ENCODE measurements at regions not wholly inside any gene's neighbourhood (a gene's known extent, or its start where the extent isn't known, plus 50 kb on each side); places are given as distances from the start of the nearest gene placed in this dataset.
"Not testable (repeated sequence)": the region's sequence is repeated elsewhere in the genome, so short reads cannot be mapped to it uniquely, and the experiment has no call there.

DNA sequence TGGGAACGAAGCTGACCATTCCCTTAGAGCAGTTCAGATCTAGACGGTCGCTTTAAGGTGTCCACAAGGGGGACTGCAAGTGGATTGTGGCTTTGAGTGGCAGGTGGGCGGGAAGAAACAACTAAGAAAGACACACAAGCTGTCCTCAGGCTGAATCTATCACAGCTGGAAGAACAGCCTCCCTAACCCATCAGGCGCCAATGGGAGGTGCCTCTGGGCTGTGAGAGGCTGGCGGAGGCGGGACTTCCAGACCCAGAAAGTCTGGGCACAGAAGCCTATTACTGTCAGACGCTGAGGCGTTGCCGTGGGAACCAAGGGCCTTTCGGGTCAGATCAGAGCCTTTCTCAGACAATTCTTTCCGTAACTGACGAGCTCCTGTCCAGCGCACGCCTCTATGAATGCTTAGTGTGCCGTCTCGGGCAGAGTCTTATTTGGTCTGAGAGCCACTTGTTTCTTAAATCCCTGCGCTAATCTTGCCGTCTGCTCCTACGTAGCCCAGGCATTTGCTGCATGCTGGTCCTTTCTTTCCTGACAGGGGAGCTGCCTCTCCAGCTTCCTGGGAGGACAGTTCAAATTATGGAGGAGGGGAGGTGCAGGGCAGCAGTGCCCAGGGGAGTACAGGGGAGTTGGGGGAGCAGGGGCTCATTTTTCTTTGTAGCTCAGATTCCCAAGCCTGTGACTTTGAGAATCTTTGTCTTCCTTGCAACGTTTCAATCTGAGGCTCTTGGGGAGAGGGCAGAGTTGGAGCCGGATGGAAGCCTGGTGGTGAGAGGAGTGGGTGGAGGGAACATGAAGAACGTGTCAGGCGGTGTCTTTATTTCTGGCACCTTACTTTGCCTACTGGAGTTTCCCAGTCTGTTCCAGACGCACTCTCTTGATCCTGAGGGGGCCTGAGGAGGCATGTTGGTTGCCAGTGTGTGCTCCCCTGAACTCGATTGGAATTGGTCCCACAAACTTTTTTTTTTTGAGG, 618.7 kb downstream of the KCNJ18 start:
- no peak for DNase-seq

DNA sequence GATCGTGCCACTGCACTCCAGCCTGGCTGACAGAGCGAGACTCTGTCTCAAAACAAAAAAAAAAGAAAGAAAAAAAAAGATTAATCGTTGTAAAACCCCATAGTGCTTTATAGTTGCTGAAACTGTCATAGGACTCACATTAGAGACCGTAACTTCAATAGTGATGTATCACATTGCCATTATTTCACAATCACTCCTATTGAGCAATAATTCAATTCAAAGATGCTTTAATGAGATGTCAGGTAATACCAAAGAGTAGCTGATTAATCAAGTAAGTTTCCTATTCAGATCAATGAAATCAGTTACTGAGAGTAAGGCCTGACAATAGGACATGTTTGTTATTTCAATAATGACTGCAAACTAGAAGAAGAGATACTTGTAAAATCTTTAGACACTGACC, 628.7 kb downstream of the KCNJ18 start:
- not testable (repeated sequence) for DNase-seq

GRCh38 chr17:22322893-22323550, 630.7 kb downstream of the KCNJ18 start:
- DNase-seq, result not testable (repeated sequence)

DNA sequence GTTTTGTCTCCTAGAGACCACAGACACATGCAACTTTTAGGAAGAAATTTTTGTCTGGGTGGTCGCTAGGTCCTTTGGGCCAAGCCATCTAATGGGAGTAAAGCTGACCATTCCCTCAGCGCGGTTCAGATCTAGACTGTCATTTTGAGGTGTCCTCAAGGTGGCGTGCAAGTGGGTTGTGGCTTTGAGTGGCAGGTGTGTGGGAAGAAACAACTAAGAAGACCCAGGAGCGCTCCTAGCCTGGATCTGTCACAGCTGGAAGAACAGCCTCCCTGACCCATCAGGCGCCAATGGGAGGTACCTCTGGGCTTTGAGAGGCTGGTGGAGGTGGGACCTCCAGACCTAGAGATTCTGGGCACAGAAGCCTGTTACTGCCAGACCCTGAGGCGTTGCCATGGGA, 645.1 kb downstream of the KCNJ18 start:
- DNase-seq, result no peak

DNA sequence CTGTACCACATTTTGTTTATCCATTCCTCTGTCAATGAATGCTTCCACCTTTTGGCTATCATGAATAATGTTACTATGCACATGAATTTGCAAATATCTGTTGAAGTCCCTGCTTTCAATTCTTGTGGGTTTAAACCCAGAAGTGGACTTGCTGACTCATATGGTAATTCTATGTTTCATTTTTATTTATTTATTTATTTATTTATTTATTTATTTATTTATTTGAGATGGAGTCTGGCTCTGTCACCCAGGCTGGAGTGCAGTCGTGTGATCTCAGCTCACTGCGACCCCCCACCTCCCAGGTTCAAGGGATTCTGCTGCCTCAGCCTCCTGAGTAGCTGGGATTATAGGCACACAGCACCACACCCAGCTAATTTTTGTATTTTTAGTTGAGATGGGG, 664.3 kb downstream of the KCNJ18 start:
- DNase-seq, result not testable (repeated sequence)

GRCh38 chr17:22370988-22371387, 678.7 kb downstream of the KCNJ18 start:
- DNase-seq, result not testable (repeated sequence)

GRCh38 chr17:22373911-22374310, 681.6 kb downstream of the KCNJ18 start:
- DNase-seq, result no peak

- no peak for DNase-seq
Measured at GRCh38 chr17:22374741-22375140, 682.4 kb downstream of the KCNJ18 start.

DNA sequence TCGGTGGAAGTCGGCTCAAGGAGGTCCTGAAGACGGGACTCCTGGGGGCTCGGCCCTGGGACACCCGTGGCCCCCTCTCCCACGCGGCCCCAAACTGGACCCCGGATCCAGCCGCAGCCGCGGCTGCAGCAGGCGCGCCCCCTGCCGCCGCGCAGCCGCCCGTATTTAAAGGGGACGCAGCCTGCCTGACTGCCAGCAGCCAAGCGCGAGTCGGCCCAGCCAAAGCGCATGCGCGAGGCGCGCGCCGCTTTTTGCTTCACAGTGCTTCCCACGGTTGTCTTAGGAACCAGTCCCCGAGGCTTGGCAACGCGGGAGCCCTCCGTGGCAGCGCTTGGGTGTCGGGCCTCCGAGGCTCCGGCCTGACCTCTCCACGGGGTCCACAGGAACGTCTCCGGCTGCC, 684.4 kb downstream of the KCNJ18 start:
- DNase-seq, result not testable (repeated sequence)

DNA sequence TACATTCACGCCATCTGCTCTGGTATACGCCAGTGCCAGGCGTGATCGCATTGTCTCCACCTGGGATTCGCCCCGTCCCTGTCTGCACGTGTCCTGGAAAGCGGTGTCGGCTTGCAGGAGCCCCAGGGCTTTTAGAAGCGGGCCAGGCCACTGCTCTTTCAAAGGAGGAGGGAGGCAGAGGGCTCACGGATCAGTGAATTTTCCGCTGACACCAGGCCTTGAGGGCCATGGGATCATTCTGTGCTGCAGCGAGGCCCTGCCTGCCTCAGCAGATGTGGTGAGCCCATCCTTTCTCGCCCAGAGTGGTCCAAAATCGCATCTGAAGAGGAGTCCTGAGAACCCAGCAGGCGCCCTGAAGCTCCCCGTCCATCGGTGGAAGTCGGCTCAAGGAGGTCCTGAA, 686.4 kb downstream of the KCNJ18 start:
- DNase-seq, result not testable (repeated sequence)

- DNase-seq, result not testable (repeated sequence)
Measured at GRCh38 chr17:22381589-22381988, 689.3 kb downstream of the KCNJ18 start.

- DNase-seq, result not testable (repeated sequence)
Measured at GRCh38 chr17:22383772-22384460, 691.6 kb downstream of the KCNJ18 start.

- not testable (repeated sequence) for DNase-seq
Measured at GRCh38 chr17:22384461-22384800, 692.1 kb downstream of the KCNJ18 start.

- DNase-seq, result not testable (repeated sequence)
Measured at GRCh38 chr17:22398446-22398845, 706.1 kb downstream of the KCNJ18 start.

DNA sequence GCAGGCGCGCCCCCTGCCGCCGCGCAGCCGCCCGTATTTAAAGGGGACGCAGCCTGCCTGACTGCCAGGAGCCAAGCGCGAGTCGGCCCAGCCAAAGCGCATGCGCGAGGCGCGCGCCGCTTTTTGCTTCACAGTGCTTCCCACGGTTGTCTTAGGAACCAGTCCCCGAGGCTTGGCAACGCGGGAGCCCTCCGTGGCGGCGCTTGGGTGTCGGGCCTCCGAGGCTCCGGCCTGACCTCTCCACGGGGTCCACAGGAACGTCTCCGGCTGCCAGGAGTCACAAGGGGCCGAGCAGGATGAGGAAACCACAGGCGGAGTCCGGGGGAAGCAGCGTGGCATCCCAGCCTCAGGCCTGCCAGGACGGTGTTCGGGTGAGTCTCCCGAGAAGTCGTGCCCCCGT, 706.7 kb downstream of the KCNJ18 start:
- DNase-seq, result not testable (repeated sequence)

GRCh38 chr17:22405080-22405479, 712.8 kb downstream of the KCNJ18 start:
- DNase-seq, result not testable (repeated sequence)

DNA sequence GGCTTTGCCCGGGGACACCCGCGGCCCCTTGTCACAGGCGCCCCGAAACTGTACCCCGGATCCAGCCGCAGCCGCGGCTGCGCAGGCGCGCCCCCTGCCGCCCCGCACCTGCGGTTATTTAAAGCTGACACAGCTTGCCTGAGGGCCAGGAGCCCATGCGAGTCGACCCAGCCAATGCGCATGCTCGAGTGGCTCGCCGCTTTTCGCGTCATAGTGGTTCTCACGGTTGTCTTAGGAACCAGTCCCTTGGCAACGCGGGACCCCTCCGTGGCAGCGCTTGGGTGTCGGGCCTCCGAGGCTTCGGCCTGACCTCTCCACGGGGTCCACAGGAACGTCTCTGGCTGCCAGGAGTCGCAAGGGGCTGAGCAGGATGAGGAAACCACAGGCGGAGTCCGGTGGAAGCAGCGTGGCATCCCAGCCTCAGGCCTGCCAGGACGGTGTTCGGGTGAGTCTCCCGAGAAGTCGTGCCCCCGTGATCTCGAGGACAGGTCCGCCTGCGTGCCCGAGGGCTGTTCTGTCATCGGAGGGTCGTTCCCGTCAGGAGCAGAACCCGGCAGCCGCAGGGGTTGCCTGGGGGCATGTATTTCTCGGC, 716.9 kb downstream of the KCNJ18 start:
- DNase-seq, result no peak

DNA sequence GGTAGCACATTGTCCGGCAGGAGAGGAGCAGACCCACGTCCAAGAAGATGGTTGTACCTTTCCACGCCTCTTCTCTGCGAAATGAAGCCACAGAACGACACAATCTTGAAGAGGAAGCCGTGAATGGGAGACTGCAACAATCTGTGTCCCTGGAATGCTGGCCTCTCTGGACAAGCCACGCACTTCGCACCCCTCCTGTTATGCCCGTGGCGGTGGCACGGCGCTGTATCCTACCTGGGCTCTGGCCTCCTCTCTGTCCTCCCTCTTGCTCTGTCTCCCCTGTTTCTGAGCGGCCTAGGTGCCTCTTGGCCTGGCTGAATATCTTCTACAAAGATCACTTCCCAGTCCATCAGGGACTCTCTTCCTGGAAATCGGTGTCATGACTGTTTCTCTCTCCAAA, 717.8 kb downstream of the KCNJ18 start:
- no peak for DNase-seq

DNA sequence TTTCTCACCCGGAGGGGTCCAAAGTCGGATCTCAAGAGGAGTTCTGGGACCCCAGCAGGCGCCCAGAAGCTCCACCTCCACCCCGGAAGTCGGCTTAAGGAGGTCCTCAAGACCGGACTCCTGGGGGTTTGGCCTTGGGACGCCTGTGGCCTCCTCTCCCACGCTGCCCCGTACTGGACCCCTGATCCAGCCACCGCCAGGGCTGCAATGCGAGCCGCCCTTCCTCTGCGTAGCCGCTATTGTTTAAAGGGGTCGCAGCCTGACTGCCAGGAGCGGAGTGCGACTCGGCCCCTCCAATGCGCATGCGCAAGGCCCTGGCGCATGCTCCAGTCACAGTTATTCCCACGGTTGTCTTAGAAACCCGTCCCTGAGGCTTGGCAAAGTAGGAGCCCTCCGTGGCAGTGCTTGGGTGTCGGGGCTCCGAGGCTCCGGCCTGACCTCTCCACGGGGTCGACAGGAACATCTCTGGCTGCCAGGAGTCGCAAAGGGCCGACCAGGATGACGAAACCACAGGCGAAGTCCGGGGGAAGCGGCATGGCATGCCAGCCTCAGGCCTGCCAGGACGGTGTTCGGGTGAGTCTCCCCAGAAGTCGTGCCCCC, 719.0 kb downstream of the KCNJ18 start:
- no peak for DNase-seq

DNA sequence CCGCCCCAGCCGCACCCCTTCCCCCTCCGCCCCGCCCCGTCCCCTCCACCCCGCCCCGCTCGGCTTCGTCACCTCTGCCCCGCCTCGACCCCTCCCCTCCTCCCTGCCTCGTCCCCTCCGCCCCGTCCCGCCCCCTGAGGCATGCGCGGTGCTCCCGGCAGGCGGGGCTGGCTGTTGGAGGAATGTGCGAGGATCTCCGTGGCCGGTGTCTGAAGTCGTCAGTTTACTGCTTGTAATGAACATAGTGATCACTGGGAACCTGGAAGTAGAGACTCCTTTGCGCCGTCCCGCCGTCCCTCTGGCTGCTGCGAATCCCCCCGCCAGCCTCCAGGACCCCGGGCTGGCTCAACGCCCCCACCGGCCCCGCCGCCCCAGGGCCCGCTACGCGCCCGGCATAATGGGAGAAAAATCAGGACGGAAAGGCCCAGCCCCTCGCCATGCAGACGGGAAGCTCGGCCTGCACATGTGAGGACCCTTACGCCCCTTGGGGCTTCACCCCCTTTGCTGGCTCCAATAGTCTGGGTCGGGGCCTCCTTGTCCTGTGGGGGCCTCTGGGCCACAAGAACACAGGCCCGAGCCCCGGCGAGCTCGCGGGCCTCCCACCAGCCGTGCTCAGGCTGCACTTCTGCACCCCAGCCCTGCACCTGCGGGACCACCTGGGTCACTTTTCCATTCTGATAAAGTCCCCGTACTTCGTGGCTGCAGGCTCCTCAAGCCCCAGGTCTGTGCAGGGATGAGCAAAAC, 743.1 kb downstream of the KCNJ18 start:
- no peak for DNase-seq

- DNase-seq, result no peak
Measured at GRCh38 chr17:22441776-22442175, 749.5 kb downstream of the KCNJ18 start.

GRCh38 chr17:22443061-22443460, 750.7 kb downstream of the KCNJ18 start:
- no peak for DNase-seq

All from NCI-H1105 (cell line).